ENCODE measurements at regions not wholly inside any gene's neighbourhood (a gene's known extent, or its start where the extent isn't known, plus 50 kb on each side); places are given as distances from the start of the nearest gene placed in this dataset.
"Not testable (repeated sequence)": the region's sequence is repeated elsewhere in the genome, so short reads cannot be mapped to it uniquely, and the experiment has no call there.

DNA sequence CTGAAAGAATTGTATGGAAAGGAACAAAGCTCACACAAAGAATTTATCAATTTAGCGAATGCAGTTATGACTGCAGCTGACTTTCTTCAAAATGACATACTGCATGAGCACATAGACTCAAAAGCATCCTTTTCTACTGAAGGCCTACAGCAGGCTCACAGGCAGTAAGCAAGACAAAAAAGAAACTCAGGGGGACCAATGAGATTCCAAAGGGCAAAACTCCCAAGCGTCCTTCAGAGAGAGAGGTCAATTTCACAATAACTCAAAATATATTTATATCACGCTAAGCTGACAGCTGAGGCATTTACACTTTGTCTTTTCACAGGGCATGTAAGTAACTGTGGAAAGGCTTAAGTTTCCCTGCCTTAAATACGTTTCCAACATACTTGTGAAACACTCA lies 427.9 kb upstream of the RASGRP1 start:
- no peak for DNase-seq

DNA sequence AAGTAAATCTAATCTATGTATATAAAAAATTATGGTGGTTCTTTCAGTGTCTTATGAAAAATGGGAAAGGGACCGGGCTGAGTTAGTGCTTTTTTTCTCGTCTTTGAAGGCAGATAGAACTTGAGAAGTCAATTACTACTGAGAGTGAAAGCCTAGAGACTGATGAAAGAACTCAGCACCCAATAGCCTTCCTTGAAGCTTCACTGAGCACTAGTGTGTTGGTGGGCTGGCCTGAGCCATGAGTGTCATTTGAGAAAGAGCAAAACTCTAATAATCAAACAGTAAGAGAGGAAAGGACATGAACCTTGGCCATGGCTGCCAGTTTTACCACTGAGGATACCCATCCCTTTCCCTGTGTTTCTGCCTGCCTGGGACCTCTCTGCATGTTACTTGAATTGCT lies 428.3 kb upstream of the RASGRP1 start:
- DNase-seq: no peak

DNA sequence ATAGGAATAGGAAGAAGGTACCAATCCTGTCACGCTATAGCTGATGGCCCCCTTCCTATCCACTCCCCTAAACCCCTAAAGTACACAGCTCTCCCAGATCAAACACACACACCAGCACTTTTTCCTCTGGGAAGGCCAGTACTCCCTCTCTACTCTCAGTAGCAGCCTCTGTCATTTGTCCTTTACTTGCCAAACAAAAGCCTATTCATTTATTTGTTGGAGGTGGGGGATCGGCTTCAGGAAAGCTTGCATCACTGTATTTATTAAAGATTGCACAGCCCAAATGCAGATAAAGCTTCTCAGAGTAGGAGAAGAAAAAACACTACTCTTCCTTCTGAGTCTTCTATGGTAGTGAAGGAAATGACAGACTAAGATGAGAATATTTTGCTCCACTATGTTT lies 429.7 kb upstream of the RASGRP1 start:
- no peak for DNase-seq

DNA sequence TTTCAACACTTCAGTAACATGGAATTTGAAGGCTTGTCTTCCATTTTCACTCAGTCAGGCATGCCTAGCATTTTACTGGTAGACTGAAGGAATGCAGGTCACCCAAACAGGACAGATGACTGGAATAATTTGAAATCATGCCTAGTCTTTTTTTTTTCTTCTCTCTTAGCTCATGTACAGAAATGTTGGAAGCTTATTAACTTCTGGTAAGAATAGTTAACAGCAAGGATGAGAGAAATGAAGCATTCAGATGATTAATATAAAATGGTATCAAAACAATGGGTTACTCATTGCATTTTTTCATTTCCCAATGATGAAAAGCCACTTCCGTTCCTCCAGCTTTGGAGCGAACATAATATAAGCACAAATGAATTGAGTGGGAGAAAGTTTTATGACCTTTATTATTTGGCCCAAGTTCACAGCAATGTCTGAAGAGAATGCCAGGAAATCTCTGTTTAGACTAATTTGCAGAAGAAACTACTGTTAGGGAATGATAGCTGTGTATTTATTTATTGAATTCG lies 431.6 kb upstream of the RASGRP1 start:
- no peak for DNase-seq

DNA sequence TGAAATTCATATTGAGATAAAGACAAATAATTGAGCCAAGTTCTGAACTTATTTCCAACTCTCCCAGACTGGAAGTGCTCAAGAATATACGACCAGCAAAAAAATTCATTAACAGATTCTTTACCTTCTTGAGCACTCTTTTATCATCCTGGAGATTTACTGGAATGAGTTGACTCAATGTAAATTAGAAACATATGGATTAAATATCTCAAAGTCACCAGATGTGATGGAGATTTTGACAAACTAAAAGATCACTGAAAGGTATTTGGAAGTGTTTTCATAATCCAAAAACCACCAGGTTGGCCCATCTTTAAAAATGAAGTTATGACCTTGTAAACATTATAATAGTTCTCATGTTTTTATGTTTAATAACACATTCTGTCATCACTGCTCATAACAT lies 433.2 kb upstream of the RASGRP1 start:
- DNase-seq: no peak

DNA sequence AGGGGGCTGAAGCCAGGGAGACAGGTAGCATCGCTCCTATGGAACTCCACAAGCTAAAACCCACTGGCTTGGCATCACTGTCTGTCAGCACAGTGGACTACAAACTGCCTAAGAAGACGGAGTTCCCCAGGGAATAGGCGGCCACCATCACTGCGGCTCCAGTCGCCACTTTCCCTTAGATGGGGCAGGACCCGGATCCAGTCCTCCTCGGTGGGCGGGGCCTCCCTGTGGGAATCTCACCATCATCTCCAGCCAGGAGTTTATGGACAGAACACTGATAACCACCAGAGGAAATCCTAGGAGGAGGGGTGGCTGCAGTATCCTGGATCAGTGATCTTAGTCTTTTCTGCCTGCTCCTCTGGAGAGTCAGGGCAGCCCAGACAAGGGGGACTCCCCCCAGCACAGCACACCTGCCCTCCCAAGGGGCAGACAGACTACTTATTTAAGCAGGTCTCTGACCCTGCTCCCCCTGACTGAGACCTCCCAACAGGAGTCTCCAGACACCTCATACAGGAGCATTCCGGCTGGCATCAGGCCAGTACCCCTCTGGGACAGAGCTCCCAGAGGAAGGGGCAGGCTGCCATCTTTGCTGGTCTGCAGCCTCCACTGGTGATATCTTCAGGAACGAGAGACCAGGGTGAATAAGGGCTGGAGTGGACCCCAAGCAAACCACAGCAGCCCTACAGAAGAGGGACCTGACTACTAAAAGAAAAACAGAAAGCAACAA lies 435.6 kb upstream of the RASGRP1 start:
- no peak for DNase-seq

DNA sequence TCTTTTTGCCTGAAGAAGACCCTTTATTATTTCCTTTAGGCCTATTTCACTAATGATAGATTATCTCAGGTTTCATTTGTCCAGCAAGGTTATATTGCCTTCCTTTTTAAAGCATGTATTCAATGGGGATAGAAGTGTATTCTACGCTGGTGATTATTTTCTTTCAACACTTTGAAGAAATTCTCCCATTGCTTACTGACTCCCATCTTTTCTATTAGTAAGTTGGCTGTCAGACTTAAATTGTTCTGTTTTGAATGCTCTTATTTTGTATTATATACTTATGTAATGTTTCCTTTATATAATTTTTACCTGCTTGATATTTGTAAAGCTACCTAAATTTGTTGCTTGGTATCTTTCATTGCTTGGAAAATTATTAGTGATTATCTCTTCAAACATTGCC lies 445.1 kb upstream of the RASGRP1 start:
- no peak for DNase-seq

DNA sequence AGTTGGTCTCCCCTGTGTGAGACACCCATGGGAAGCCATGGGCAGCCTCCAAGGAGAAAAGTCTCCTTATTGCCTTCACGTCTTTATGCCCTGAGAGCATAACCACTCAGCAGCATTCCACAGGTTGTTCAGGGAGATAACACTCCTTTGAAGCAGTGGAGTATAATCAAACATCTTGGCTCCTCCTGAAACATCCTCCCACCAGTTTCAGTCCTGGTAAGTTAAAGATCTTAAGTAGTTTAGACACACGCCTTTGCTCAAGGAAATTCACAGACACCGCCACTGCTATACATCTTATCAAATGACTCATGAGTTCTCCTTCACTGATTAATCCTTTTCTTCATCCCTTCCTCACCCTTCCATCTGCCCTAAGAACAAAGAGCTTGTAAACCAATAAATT lies 446.5 kb upstream of the RASGRP1 start:
- DNase-seq: not testable (repeated sequence)

DNA sequence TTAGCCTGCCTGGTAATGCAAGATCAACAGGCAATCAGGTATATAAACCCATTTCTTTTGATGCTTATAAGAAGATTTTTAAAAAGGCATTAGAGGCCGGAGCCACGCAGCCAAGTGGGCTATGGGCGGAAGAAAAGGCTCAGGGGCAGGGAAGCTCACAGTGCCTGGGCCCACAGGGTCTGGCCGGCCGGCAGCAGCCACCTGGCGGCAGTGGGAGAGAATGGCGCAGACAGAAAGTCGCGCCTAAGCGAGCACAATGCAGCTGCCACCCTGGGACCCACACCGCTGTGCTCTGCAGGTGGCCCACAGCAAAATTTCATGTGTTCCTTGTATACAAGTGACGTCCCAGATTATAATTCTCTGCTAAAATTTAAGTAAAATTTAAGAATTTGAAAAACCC lies 448.6 kb upstream of the RASGRP1 start:
- no peak for DNase-seq

DNA sequence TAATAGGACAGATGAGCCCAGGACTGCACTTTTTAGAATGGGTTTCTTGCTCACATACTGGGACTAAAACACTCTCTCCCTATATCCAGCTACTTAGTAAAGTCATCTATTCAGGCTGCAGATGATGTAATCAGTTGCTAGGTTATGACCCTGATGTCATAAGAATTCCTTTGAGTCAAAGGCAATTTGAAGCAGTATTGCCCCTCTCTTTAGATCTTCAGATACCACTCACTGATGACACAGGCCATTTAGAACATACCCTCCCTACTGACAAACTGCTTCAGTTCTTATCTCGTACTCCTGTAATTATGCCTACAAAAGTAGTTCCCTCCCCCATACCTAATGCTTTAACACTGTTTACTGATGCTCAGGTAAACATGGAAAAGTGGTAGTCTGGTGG lies 450.1 kb upstream of the RASGRP1 start:
- DNase-seq: no peak

DNA sequence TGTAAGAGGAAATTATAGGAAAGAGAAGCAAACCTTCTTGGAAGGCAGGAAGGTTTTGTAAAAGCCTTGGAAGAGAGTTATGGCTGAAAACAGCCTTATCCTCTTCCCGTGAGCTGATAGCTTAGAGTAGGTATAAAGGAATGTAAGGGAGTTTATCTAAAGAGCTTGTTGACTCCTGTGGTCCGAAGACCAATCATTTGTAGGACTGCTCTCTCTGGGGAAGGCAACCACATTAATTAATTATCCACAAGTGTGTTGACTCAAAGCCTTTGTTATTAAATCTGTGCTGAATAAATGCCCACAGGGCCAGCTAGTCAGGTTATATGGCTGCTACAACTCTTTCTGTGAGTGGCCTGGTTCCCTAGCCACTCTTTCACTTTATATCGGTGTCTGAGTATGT lies 452.1 kb upstream of the RASGRP1 start:
- DNase-seq: no peak

DNA sequence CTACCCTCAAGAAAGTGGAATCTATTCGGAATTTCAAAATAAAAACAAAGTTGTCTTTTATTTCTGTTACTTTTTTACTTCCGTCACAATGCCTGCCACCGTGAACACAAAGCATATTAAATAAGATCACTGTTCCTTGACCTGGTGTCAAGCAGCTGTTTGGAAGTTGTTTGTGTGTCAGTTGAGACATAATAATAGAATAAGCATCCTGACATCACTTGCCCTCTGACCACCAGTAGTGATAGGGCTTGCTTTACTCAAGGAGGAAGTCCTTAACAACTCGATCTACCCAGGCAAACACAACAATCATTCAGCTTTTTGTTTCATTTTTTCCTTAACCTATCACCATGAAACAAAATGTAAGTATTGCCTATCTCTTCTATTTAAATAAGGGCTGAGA lies 454.4 kb upstream of the RASGRP1 start:
- DNase-seq: no peak

DNA sequence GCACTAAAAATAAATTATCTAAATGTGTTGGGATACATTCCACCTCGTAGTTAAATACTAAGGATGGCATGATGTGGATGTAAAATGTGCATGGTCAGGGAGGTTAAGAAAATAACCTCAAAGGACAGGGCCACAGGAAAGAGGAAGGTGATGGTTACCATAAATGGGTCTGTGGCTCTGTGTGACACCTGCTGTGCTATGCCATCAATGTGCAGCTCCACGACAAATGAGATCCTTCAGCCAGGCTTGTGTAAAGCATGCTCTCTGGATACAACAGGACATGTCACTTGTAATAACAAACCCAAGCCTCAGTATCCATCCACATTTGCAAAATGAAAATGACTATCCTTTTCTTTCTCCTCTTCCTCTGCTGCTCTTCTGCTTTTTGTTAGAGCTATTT lies 456.7 kb upstream of the RASGRP1 start:
- no peak for DNase-seq

DNA sequence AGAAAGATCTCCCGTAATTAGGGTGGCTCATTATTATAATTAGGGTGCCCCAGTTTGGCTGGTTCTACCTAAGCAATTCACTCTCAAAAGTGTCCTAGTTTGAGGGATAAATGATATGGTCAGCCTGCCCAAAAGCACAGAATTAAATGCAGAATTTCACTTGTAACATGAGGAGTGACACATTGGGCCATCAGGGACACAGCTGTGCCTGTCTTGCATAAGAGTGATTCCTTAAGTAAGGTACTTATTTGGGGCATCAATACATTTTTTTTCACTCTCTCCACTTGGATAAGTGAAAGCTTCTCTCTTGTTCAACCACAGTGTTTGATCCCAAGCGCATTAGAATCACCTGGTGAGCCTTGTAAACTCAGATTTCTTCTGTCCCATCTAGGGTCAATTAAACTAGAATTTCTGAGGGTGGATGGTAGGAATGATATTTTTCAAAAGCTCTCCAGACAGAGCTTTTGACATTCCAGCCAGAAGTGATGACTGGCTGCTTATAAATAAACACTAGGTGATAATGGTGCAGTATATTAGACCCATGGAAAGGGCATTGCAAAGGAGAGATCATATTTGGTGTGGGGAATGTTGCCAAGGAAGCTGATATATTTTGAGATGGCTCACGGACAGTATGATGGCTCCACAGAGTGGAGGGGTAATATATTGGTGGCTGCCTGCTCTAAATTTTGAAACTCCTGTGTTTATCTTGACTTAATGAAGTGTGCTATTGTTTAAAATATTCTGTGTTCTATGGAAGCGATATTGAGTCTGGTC lies 458.1 kb upstream of the RASGRP1 start:
- no peak for DNase-seq

DNA sequence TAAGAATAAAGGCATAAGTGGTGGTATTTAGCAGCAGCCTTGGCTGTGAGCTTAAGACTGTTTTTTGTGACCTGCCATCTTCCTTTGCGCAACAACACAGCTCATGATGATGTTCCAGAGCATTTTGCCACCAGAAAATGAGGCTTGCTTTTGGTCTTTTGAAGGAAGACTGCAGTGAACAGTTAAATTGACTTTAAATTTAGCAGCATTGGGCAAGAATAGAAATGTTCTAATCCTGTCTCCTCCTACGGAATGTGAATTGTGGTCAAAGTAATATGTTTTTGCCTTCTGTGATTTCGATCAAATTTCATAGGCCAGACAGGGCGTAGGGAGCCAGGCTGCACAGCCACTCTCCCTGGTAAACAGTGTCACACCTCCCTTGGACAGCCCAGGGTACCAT lies 460.7 kb upstream of the RASGRP1 start:
- peak; percentile 20 for DNase-seq

DNA sequence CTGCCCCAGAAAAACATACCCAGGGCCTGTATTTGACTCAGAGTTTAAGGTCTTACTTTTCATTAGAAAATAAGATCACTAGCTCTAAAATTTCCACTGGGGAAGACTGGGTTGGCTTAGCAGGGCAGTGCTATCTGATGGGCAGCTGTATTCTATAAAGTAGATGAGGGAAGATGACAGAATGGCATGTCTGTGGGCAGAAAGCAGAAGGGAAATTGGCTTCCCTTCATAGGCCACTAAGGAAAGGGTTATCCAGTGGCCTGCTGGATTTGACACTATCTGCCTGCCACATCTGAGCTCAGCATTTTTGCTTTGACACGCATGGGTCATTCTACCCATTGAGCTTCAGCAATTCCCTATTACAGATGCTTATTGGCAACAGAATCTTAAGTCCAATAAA lies 461.3 kb upstream of the RASGRP1 start:
- no peak for DNase-seq

DNA sequence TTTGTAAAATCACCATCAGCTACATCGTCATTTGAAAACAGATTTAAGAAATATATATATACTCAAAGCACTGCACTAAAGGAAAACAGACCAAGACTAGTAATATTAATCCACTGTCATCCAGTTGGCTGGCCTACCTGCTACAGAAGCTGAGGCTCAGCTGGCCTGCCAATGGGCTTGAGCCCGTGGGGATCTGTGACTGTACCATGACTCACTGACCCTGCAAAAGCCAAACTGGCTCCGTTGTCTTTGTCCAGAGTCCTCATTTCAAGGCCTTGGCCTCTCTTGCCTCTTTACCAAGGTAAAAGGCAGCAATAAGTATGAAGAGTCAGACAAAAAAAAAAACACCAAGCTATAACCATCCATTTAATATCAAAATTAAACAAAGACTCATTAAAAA lies 463.5 kb upstream of the RASGRP1 start:
- DNase-seq: no peak

DNA sequence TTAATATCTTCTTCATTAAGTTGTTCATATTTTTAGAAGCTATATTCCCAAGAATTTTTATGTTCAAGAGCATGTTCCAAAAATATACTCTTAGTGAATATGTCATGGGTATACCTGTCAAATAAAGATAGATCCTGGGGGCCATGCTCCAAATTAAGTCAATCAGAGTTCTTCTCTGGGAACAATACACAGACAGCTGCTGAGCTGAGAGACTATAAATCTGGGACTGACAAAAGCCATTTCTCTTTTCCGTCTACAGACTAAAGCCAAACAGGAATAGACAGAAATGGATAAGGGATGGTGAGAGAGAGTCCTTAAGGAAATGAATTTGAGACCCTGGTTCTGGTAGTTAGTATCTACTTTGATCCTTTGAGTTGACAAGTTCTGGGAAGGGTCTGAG lies 465.1 kb upstream of the RASGRP1 start:
- no peak for DNase-seq

DNA sequence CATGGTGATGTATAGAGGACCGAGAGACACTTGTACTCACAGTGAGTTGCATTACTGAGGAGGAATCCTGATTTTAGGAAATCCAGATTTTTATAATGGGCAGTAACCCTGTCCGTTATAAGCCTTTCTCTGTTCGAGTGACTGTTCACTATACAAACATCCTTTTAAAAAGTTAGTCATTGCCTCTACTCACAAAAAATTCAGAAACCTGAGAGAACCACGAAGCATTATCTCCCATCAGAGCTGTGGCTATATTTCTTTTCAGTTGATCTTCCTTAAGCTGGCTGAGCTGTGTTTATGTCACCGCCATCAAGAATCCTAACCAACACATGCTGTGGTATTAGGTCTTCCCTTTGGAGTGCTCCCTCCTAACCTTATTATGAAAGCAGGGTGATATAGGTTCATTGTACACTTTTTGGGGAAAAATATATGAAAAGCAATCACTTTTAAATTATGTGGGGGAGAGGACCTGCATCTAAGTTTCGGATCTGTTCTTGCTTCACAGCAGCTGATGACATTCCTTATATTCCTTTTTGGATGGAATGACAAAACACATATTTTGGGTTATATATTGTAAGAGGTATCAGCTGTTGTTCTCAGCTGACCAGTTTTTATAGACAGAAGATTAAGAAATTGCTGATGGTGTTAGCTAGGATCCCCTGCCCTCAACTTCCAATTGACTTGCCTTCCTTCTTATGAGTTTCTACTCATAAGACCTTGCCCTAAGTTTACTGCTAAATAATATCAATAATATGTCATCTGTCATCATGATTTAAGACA lies 465.9 kb upstream of the RASGRP1 start:
- no peak for DNase-seq

DNA sequence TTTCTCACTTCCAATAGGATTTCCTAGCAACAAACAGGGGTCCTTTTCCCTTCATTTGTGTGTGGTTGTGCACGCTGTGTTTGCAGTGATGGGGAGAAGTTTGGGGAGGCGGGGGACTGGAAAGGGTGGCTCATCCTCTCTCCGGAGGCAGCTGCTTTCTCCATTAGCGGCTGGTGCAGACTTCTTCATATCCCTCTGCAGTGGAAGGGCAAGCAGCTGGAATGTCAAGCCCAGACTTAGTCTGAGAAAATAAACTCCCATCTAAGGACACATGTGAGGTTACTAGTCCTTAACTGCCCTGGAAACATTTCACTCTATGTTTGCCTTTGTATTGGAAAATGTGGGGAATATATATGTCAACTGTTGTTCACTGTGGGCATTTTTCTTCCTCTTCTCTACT lies 467.0 kb upstream of the RASGRP1 start:
- no peak for DNase-seq

DNA sequence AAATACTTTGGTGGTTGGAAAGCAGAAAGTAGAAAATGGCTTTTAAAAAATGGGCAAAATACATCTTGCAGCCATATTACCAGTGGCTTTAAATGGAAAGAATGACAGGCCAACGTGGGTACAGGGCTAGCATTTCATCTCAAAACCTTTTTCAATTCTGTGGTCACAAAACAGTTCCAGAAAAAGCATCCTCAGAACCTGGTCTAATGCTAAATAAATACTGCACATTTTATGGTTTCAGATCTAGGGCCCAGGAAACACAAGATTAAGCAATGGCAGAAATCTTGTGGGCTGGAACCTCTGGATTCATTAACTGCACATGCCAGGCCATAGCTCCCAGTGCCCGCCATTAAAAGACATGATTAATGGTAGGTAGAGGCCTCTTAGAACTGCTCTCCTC lies 470.2 kb upstream of the RASGRP1 start:
- DNase-seq: no peak

DNA sequence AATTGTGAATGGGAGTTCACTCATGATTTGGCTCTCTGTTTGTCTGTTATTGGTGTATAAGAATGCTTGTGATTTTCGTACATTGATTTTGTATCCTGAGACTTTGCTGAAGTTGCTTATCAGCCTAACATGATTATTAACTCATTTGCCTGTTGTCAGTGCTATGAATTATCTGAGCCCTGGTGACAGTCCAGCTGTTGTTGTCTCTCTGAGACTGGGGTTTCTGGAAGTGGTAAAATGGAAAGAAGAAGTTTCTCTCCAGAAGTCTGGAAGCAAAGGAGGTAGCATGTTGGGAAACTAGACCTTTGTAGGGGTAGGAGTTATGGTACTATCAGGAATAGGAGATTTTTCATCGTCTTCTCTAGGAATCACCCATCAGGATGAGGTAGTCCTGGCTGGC lies 473.0 kb upstream of the RASGRP1 start:
- not testable (repeated sequence) for DNase-seq

DNA sequence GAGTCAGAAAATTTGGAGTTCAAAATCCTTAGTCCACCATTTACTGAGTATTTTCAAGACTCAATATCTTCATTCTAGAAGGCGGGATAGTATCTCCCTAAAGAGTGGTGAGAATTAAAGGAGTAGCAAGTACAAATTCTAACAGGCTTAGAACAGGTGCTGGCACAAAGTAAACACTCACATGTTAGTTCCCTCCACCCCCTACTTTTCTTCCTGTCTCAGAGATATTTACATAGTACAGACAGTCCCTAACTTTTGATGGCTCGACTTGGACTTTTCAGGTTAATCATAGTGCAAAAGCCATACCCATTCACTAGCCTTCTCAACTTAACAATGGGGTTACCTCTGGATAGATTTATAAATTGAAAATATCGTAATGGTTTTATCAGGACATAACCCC lies 476.2 kb upstream of the RASGRP1 start:
- no peak for DNase-seq
